Parathyroid adenoma (tissue), 2 donors: ENCODE measurements at regions not wholly inside any gene's neighbourhood (a gene's known extent, or its start where the extent isn't known, plus 50 kb on each side); places are given as distances from the start of the nearest gene placed in this dataset.

Source experiments
- H2AFZ ChIP-seq: fragments of 300-600 bp; sonication (generic); one replicate; pipeline ENCODE4 v1.7.0; 2017; ENCODE audit warnings: antibody characterized with exemption, mild to moderate bottlenecking
- H3K27ac ChIP-seq: fragments of 300-600 bp; sonication (generic); one replicate; pipeline ENCODE4 v1.7.0; 2017
- H3K27me3 ChIP-seq: fragments of 300-600 bp; sonication (generic); one replicate; pipeline ENCODE4 v1.7.0; 2017; ENCODE audit warnings: low read length; ENCODE audit not compliant: control insufficient read depth, insufficient read depth
- H3K36me3 ChIP-seq: fragments of 300-600 bp; sonication (generic); one replicate; pipeline ENCODE4 v1.7.0; 2017; ENCODE audit warnings: low read length; ENCODE audit not compliant: control insufficient read depth, insufficient read depth
- H3K4me1 ChIP-seq: fragments of 300-600 bp; sonication (generic); one replicate; pipeline ENCODE4 v1.7.0; 2017; ENCODE audit warnings: control low read depth
- H3K4me2 ChIP-seq: fragments of 300-600 bp; sonication (generic); one replicate; pipeline ENCODE4 v1.7.0; 2017; ENCODE audit warnings: low read length
- H3K4me3 ChIP-seq: fragments of 300-600 bp; sonication (generic); one replicate; pipeline ENCODE4 v1.7.0; 2017; ENCODE audit warnings: low read depth, low read length
- H3K79me2 ChIP-seq: fragments of 300-600 bp; sonication (generic); one replicate; pipeline ENCODE4 v1.7.0; 2017; ENCODE audit warnings: control low read depth
- H3K9ac ChIP-seq: fragments of 300-600 bp; sonication (generic); one replicate; pipeline ENCODE4 v1.7.0; 2017; ENCODE audit warnings: mild to moderate bottlenecking
- H3K9me3 ChIP-seq: fragments of 300-600 bp; sonication (generic); one replicate; pipeline ENCODE4 v1.7.0; 2017; ENCODE audit warnings: low read length; ENCODE audit not compliant: control insufficient read depth
- TF ChIP-seq, protein P1 (sequence below): fragments of 300-600 bp; sonication (generic); IDR thresholded peaks from one replicate; pipeline ENCODE4 v1.7.0; 2017; ENCODE audit warnings: antibody characterized with exemption, mild to moderate bottlenecking
- donor health status: primary hyperparathyroidism.

GRCh38 chr3:87336761-87337160 lies 60.4 kb upstream of the POU1F1 start:
- Histone ChIP-seq H3K4me2 (no peak overlapping the region), H3K9ac (no peak overlapping the region), H2AFZ (no peak overlapping the region), H3K4me3 (no peak overlapping the region), H3K36me3 (no peaks in the 10 kb centered on the region), H3K27me3 (no peaks in the 10 kb centered on the region), H3K27ac (no peak overlapping the region), H3K79me2 (no peaks in the 10 kb centered on the region), H3K4me1 (no peaks in the 10 kb centered on the region), H3K9me3 (no peaks in the 10 kb centered on the region)
- TF ChIP-seq, protein P1, sequence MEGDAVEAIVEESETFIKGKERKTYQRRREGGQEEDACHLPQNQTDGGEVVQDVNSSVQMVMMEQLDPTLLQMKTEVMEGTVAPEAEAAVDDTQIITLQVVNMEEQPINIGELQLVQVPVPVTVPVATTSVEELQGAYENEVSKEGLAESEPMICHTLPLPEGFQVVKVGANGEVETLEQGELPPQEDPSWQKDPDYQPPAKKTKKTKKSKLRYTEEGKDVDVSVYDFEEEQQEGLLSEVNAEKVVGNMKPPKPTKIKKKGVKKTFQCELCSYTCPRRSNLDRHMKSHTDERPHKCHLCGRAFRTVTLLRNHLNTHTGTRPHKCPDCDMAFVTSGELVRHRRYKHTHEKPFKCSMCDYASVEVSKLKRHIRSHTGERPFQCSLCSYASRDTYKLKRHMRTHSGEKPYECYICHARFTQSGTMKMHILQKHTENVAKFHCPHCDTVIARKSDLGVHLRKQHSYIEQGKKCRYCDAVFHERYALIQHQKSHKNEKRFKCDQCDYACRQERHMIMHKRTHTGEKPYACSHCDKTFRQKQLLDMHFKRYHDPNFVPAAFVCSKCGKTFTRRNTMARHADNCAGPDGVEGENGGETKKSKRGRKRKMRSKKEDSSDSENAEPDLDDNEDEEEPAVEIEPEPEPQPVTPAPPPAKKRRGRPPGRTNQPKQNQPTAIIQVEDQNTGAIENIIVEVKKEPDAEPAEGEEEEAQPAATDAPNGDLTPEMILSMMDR = no peak

DNA sequence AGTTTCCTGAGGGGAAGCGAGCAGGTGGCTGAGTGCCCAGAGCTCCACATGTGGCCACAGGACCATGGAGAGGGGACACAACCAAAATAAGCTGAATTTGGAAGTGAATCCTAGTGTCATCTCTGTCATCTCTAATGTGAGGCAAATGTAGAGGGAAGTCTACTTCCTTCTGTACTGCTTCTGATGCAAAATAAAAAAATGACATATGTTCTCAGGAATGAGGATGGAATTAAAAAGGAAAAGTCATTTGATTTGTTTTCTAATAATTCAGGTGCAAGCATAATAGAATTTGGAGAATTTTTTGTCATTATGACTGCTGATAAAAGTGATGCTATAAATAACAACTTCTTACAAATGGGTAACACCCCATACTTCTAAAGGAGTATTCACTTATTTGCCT lies 59.5 kb upstream of the POU1F1 start:
- Histone ChIP-seq H2AFZ (no peak overlapping the region), H3K27me3 (no peaks in the 10 kb centered on the region), H3K4me1 (no peaks in the 10 kb centered on the region), H3K36me3 (no peaks in the 10 kb centered on the region), H3K9me3 (no peaks in the 10 kb centered on the region), H3K27ac (no peak overlapping the region), H3K4me2 (no peak overlapping the region), H3K79me2 (no peaks in the 10 kb centered on the region), H3K9ac (no peak overlapping the region), H3K4me3 (no peak overlapping the region)
- TF ChIP-seq, protein P1 = no peak

DNA sequence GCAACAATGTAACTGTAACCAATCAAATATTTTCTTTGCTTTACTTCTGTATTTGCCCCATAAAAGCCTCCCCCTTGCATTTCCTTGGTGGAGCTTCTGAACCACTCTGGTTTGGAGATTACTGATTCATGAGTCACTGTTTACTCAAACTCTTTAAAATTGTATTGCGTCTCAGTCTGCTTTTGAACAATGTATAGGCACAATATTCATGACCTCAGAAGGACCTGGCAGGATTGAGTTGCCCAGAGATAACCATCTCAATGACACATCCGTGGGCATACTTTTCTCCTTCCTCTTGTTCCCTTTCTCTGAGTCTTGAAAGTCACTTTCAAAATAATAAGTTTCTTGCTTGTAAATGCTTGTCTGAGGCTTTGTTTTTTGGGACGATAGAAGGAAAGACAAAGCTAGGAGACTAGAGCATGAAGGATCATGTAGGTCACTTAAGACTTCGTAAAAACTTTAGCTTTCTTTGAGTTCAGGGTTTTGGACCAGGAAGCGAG lies 57.1 kb upstream of the POU1F1 start:
- Histone ChIP-seq H3K36me3 (no peaks in the 10 kb centered on the region), H2AFZ (no peak overlapping the region), H3K4me3 (no peak overlapping the region), H3K4me2 (no peak overlapping the region), H3K4me1 (no peaks in the 10 kb centered on the region), H3K9ac (no peak overlapping the region), H3K9me3 (no peaks in the 10 kb centered on the region), H3K79me2 (no peaks in the 10 kb centered on the region), H3K27me3 (no peaks in the 10 kb centered on the region), H3K27ac (no peak overlapping the region)
- TF ChIP-seq, protein P1 = no peak

DNA sequence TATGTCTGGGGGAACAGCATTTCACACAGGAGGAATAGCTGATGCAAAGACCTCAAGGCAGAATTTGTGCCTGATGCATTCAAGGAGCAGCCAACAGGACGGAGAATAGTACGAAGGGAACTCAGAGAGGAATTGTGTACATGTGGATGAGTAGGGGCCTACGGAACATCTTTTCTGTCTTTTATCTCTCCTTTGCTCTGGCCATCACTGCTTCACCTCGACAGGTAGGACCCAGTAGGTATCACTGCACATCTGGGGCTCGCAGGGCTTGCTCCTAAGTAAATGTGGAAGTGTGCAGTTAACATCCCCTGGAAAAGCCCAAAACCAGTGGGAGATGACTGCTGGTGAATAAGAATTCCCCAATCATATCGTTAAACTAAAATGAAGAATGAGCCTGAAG lies 56.4 kb upstream of the POU1F1 start:
- no peaks in the 10 kb centered on the region for H3K27me3 ChIP-seq
- H3K4me1 ChIP-seq = no peaks in the 10 kb centered on the region
- no peak overlapping the region for H3K9ac ChIP-seq
- no peak overlapping the region for H2AFZ ChIP-seq
- H3K27ac ChIP-seq = no peak overlapping the region
- H3K4me2 ChIP-seq = no peak overlapping the region
- TF ChIP-seq, protein P1 = no peak
- no peaks in the 10 kb centered on the region for H3K79me2 ChIP-seq
- H3K36me3 ChIP-seq = no peaks in the 10 kb centered on the region
- no peaks in the 10 kb centered on the region for H3K9me3 ChIP-seq
- no peak overlapping the region for H3K4me3 ChIP-seq

DNA sequence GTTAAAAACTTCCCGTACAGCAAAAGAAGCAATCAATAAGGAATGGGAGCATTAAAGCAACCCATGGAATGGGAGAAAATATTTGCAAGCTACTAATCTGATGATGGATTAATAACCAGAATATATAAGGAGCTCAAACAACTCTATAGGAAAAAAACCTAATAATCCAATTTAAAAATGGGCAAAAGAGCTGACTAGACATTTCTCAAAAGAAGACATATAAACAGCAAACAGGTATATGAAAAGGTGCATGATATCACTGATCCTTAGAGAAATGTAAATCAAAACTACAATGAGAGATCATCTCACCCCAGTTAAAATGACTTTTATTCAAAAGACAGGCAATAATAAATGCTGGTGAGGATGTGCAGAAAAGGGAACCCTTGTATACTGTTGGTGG lies 52.7 kb upstream of the POU1F1 start:
- H3K79me2 ChIP-seq = no peaks in the 10 kb centered on the region
- no peak overlapping the region for H3K4me2 ChIP-seq
- no peaks in the 10 kb centered on the region for H3K9me3 ChIP-seq
- no peak overlapping the region for H3K27ac ChIP-seq
- H3K9ac ChIP-seq = no peak overlapping the region
- H3K36me3 ChIP-seq = no peaks in the 10 kb centered on the region
- TF ChIP-seq, protein P1 = no peak
- H2AFZ ChIP-seq = no peak overlapping the region
- H3K4me1 ChIP-seq = no peaks in the 10 kb centered on the region
- H3K4me3 ChIP-seq = no peak overlapping the region
- H3K27me3 ChIP-seq = no peaks in the 10 kb centered on the region
